H9 (cell line): ENCODE measurements at regions not wholly inside any gene's neighbourhood (a gene's known extent, or its start where the extent isn't known, plus 50 kb on each side); places are given as distances from the start of the nearest gene placed in this dataset.

Experiments used
- DNase-seq: peaks from one replicate; pipeline ENCODE4 v3.0.0-alpha.2; 2017
- H2AFZ ChIP-seq: one replicate; pipeline ENCODE4 v1.6.1; 2013; ENCODE audit warnings: mild to moderate bottlenecking, low read length, control low read depth, moderate library complexity
- H2AK5ac ChIP-seq: 2 replicates; pipeline ENCODE4 v1.6.1; 2013; ENCODE audit warnings: low read length, control low read depth, mixed read lengths; ENCODE audit not compliant: insufficient read length
- H2BK120ac ChIP-seq: one replicate; pipeline ENCODE4 v1.6.1; 2013; ENCODE audit warnings: low read depth, mild to moderate bottlenecking, low read length, control low read depth, inconsistent platforms; ENCODE audit not compliant: poor library complexity, severe bottlenecking
- H2BK12ac ChIP-seq: 2 replicates; pipeline ENCODE4 v1.6.1; 2013; ENCODE audit warnings: low read length, control low read depth, mixed read lengths, low read depth; ENCODE audit not compliant: insufficient read length
- H2BK15ac ChIP-seq: 2 replicates; pipeline ENCODE4 v1.6.1; 2013; ENCODE audit warnings: low read depth, low read length, control low read depth
- H2BK20ac ChIP-seq: one replicate; pipeline ENCODE4 v1.6.1; 2013; ENCODE audit warnings: low read depth, mild to moderate bottlenecking, low read length, control low read depth, inconsistent platforms; ENCODE audit not compliant: poor library complexity, severe bottlenecking
- H2BK5ac ChIP-seq: 2 replicates; pipeline ENCODE4 v1.6.1; 2013; ENCODE audit warnings: low read length, control low read depth, mixed read lengths; ENCODE audit not compliant: insufficient read length
- H3K14ac ChIP-seq: 2 replicates; pipeline ENCODE4 v1.6.1; 2013; ENCODE audit warnings: low read length, control low read depth; ENCODE audit not compliant: insufficient read depth
- H3K18ac ChIP-seq: 2 replicates; pipeline ENCODE4 v1.6.1; 2013; ENCODE audit warnings: low read depth, mild to moderate bottlenecking, mixed read lengths, low read length, control low read depth; ENCODE audit not compliant: insufficient read length
- H3K23ac ChIP-seq: 2 replicates; pipeline ENCODE4 v1.6.1; 2013; ENCODE audit warnings: low read length, control low read depth, mixed read lengths, low read depth; ENCODE audit not compliant: insufficient read length
- H3K23me2 ChIP-seq: 2 replicates; pipeline ENCODE4 v1.6.1; 2013; ENCODE audit warnings: low read depth, mild to moderate bottlenecking, mixed read lengths, low read length, control low read depth; ENCODE audit not compliant: insufficient read length, poor library complexity, severe bottlenecking
- H3K27ac ChIP-seq: 2 replicates; pipeline ENCODE4 v1.5.1; 2013; ENCODE audit warnings: low read length, control low read depth, mixed read lengths, low read depth; ENCODE audit not compliant: insufficient read length
- H3K27me3 ChIP-seq: 2 replicates; pipeline ENCODE4 v1.6.1; 2013; ENCODE audit warnings: low read length, control low read depth, inconsistent platforms; ENCODE audit not compliant: insufficient read depth
- H3K4ac ChIP-seq: 2 replicates; pipeline ENCODE4 v1.6.1; 2013; ENCODE audit warnings: low read depth, mild to moderate bottlenecking, control low read depth, inconsistent platforms, low read length, moderate library complexity
- H3K4me1 ChIP-seq: 2 replicates; pipeline ENCODE4 v1.6.1; 2013; ENCODE audit warnings: low read length, control low read depth, inconsistent platforms; ENCODE audit not compliant: insufficient read depth
- H3K4me2 ChIP-seq: 2 replicates; pipeline ENCODE4 v1.6.1; 2013; ENCODE audit warnings: low read length, control low read depth, mixed read lengths; ENCODE audit not compliant: insufficient read length, insufficient read depth
- H3K56ac ChIP-seq: 2 replicates; pipeline ENCODE4 v1.6.1; 2013; ENCODE audit warnings: low read depth, mild to moderate bottlenecking, mixed read lengths, low read length, control low read depth; ENCODE audit not compliant: insufficient read length
- H3K79me1 ChIP-seq: 2 replicates; pipeline ENCODE4 v1.6.1; 2013; ENCODE audit warnings: low read depth, mild to moderate bottlenecking, moderate library complexity, low read length, control low read depth, inconsistent platforms; ENCODE audit not compliant: insufficient read depth, poor library complexity, severe bottlenecking
- H3K79me2 ChIP-seq: 2 replicates; pipeline ENCODE4 v1.6.1; 2013; ENCODE audit warnings: low read length, control low read depth, inconsistent platforms; ENCODE audit not compliant: insufficient read depth
- H3K9ac ChIP-seq: 2 replicates; pipeline ENCODE4 v1.6.1; 2013; ENCODE audit warnings: low read length, control low read depth, mixed read lengths; ENCODE audit not compliant: insufficient read length; ENCODE audit errors: extremely low read depth
- H3K9me3 ChIP-seq: one replicate; pipeline ENCODE4 v1.6.1; 2013; ENCODE audit warnings: low read depth, low read length, inconsistent platforms; ENCODE audit not compliant: control insufficient read depth
- H3T11ph ChIP-seq: one replicate; pipeline ENCODE4 v1.6.1; 2013; ENCODE audit warnings: mild to moderate bottlenecking, low read length, control low read depth, inconsistent platforms
- H4K20me1 ChIP-seq: one replicate; pipeline ENCODE4 v1.6.1; 2013; ENCODE audit not compliant: control insufficient read depth, insufficient read length, insufficient read depth
- H4K5ac ChIP-seq: 2 replicates; pipeline ENCODE4 v1.6.1; 2013; ENCODE audit warnings: low read depth, mild to moderate bottlenecking, mixed read lengths, low read length, control low read depth; ENCODE audit not compliant: insufficient read length
- H4K8ac ChIP-seq: replicated peaks from 2 replicates; pipeline ENCODE4 v1.6.1; 2013; ENCODE audit warnings: low read length, control low read depth, mixed read lengths, low read depth; ENCODE audit not compliant: insufficient read length
- H4K91ac ChIP-seq: 2 replicates; pipeline ENCODE4 v1.6.1; 2013; ENCODE audit warnings: low read depth, mild to moderate bottlenecking, moderate library complexity, mixed read lengths, low read length, control low read depth; ENCODE audit not compliant: insufficient read length
- H3K27ac Mint-ChIP-seq, 3 experiments: 2 replicates in 2 of 3; 3 replicates in 1 of 3; pipeline ENCODE4 v1.8.0; 2020 to 2021; ENCODE audit warnings: mixed read lengths in 3 of 3, mild to moderate bottlenecking in 1 of 3, moderate library complexity in 1 of 3
- H3K27me3 Mint-ChIP-seq: 2 replicates; pipeline ENCODE4 v1.8.0; 2021; ENCODE audit warnings: low read depth, mild to moderate bottlenecking, moderate library complexity, mixed read lengths
- H3K36me3 Mint-ChIP-seq, 3 experiments: 2 replicates in 2 of 3; 3 replicates in 1 of 3; pipeline ENCODE4 v1.8.0; 2020 to 2021; ENCODE audit warnings: low read depth in 3 of 3, mixed read lengths in 3 of 3; ENCODE audit not compliant: insufficient read depth in 1 of 3
- H3K4me1 Mint-ChIP-seq, 2 experiments: 2 replicates each; pipeline ENCODE4 v1.8.0; 2020; ENCODE audit warnings: mixed read lengths in 2 of 2
- H3K4me3 Mint-ChIP-seq, 2 experiments: 2 replicates in 1 of 2; 3 replicates in 1 of 2; pipeline ENCODE4 v1.8.0; 2020 to 2021; ENCODE audit warnings: mild to moderate bottlenecking in 2 of 2, mixed read lengths in 2 of 2, moderate library complexity in 1 of 2
- H3K9me3 Mint-ChIP-seq, 2 experiments: 2 replicates in 1 of 2; 3 replicates in 1 of 2; pipeline ENCODE4 v1.8.0; 2020; ENCODE audit warnings: mild to moderate bottlenecking in 2 of 2, mixed read lengths in 2 of 2, moderate library complexity in 1 of 2
- CTCF ChIP-seq: fragments of 200-600 bp; sonication (generic); conservative IDR thresholded peaks from 3 replicates; pipeline ENCODE4 v1.8.0; 2021; ENCODE audit warnings: antibody characterized with exemption, mild to moderate bottlenecking

GRCh38 chr9:135303865-135304499, 175.6 kb upstream of the PPP1R26 start:
- Histone ChIP-seq H3K9me3 (no peaks in the 10 kb centered on the region), H4K8ac (no peak overlapping the region), H3K79me1 (no peaks in the 10 kb centered on the region), H3K9ac (no peak overlapping the region), H2AFZ (no peak overlapping the region), H4K5ac (no peak overlapping the region), H3K4me2 (no peak overlapping the region), H2BK15ac (no peak overlapping the region), H3K4ac (no peak overlapping the region), H3K27me3 (no peaks in the 10 kb centered on the region), H2BK120ac (no peak overlapping the region), H3K79me2 (no peaks in the 10 kb centered on the region), H3K23ac (no peak overlapping the region), H2BK20ac (no peak overlapping the region), H2BK5ac (no peak overlapping the region), H3K27ac (no peak overlapping the region), H3K56ac (no peak overlapping the region), H3T11ph (no peak overlapping the region), H3K4me1 (no peaks in the 10 kb centered on the region), H4K91ac (no peak overlapping the region), H3K18ac (no peak overlapping the region), H3K14ac (no peak overlapping the region), H3K23me2 (no peaks in the 10 kb centered on the region), H4K20me1 (no peaks in the 10 kb centered on the region), H2AK5ac (no peak overlapping the region), H2BK12ac (no peak overlapping the region)
- Mint-ChIP-seq H3K9me3 (peaks cover 6 to 8% of the 10 kb centered on the region in 2 experiments; a peak in 2 of 5 replicates), H3K4me1 (peaks cover 10 to 27% of the 10 kb centered on the region in 2 experiments), H3K36me3 (peaks cover 0 to 6% (median 0%) of the 10 kb centered on the region in 3 experiments; a peak in 3 of 7 replicates), H3K4me3 (no peak overlapping the region), H3K27ac (no peak overlapping the region), H3K27me3 (peaks cover 21% of the 10 kb centered on the region)
- no peak for TF ChIP-seq CTCF
- DNase-seq: no peak
